ENCODE measurements at regions not wholly inside any gene's neighbourhood (a gene's known extent, or its start where the extent isn't known, plus 50 kb on each side); places are given as distances from the start of the nearest gene placed in this dataset.

DNA sequence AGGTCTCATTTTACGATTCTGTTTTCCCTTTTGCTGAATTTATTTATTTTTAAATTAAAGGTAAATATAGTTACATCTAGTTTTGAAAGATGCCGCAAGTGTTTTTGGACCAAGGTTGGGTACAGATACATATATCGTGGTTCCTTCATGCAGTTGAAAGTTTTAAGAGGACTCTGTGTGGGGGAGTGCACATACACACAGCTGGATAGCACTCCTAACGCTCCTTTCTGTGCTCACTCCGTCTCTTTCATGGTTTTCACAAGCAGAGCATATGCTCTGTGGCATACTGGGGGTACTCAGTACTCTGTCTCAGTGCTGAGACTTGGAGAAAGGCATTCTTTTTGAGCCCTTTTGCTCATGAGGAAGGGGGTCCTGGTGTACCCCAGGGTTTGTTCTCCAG lies 307.5 kb downstream of the DOCK8 start:
- Histone ChIP-seq H3K9me3 (no peaks in the 10 kb centered on the region), H3K36me3 (no peaks in the 10 kb centered on the region), H3K4me3 (no peak overlapping the region), H3K27me3 (peaks cover 0 to 6% of the 10 kb centered on the region in 2 donors), H3K27ac (no peak overlapping the region), H3K4me1 (no peaks in the 10 kb centered on the region)
- no peak for DNase-seq
- intact Hi-C loops (cut with DNase I) = no loop called here
- no peak for ATAC-seq
- TF ChIP-seq, protein P1, sequence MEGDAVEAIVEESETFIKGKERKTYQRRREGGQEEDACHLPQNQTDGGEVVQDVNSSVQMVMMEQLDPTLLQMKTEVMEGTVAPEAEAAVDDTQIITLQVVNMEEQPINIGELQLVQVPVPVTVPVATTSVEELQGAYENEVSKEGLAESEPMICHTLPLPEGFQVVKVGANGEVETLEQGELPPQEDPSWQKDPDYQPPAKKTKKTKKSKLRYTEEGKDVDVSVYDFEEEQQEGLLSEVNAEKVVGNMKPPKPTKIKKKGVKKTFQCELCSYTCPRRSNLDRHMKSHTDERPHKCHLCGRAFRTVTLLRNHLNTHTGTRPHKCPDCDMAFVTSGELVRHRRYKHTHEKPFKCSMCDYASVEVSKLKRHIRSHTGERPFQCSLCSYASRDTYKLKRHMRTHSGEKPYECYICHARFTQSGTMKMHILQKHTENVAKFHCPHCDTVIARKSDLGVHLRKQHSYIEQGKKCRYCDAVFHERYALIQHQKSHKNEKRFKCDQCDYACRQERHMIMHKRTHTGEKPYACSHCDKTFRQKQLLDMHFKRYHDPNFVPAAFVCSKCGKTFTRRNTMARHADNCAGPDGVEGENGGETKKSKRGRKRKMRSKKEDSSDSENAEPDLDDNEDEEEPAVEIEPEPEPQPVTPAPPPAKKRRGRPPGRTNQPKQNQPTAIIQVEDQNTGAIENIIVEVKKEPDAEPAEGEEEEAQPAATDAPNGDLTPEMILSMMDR (IDR thresholded peaks at IDR 0.05) = no peak
- 81% methylated on average over 5 of the region's 5 CpGs for WGBS (ENCODE audit: insufficient coverage, low coverage, low lambda C conversion rate, missing lambda C conversion rate)

- no peak for DNase-seq
- WGBS (ENCODE audit: insufficient coverage, low coverage, low lambda C conversion rate, missing lambda C conversion rate) = 64% methylated on average over 1 of the region's 1 CpG
- no peak overlapping the region for H3K27ac ChIP-seq
These were observed 308.0 kb downstream of the DOCK8 start for GRCh38 chr9:522658-523057.

DNA sequence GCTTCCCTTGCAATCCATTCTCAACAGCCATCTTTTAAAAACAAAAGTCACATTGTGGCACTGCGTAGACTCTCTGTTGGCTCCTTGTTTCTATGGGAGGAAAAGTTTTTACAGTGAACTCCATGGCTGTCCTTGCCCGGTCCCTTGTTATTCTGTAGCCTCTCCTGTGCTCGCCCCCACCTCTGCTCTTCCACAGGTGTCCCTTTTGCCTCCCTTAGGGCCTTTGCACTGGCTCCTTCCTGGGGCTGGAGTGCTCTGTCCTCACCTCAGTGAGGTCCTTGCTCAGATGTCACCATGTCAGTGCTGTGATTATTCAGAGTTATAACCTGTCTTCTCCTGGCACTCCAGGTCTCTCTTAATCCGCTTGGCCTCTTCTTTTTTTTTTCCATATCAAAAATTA lies 308.8 kb downstream of the DOCK8 start:
- H3K4me1 ChIP-seq = no peaks in the 10 kb centered on the region
- intact Hi-C loops (cut with DNase I) = no loop called here
- TF ChIP-seq POLR2A (IDR thresholded peaks at IDR 0.05) = no peak
- TF ChIP-seq, protein P1 (IDR thresholded peaks at IDR 0.05) = no peak
- no peak for ATAC-seq
- H3K27me3 ChIP-seq = peaks cover 0 to 4% of the 10 kb centered on the region in 2 donors
- DNase-seq = no peak
- no peak overlapping the region for H3K27ac ChIP-seq
- WGBS (ENCODE audit: insufficient coverage, low coverage, low lambda C conversion rate, missing lambda C conversion rate) = 80% methylated on average over 4 of the region's 4 CpGs
- H3K9me3 ChIP-seq = no peaks in the 10 kb centered on the region
- H3K36me3 ChIP-seq = no peaks in the 10 kb centered on the region
- H3K4me3 ChIP-seq = no peak overlapping the region

More at GRCh38 chr9:522658-523057, 308.0 kb downstream of the DOCK8 start:
- Histone ChIP-seq H3K4me1 (no peaks in the 10 kb centered on the region), H3K27me3 (peaks cover 0 to 6% of the 10 kb centered on the region in 2 donors), H3K9me3 (no peaks in the 10 kb centered on the region), H3K36me3 (no peaks in the 10 kb centered on the region), H3K4me3 (no peak overlapping the region)
- intact Hi-C loops (cut with DNase I) = no loop called here
- TF ChIP-seq, protein P1 (IDR thresholded peaks at IDR 0.05) = no peak
- no peak for TF ChIP-seq POLR2A (IDR thresholded peaks at IDR 0.05)
- no peak for ATAC-seq

DNA sequence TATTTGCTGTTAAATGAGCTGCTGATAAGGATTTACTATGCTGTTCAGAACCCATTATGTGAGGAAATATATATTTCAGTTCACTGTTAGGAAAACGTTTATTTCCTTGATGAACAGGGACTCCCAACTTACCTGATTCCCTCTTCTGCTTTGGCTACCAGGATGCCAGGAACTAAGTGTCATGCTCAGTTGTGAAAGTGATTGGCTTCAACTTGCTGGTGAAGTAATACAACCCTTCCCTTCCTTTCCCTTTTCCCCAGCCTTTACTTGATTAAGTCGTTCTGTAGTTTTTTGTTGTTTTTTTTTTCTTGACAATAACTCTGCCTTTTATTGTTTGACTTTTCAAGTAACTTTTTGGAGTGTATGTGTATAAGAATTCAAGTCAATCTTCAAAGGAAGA lies 309.3 kb downstream of the DOCK8 start:
- Histone ChIP-seq H3K4me3 (no peak overlapping the region), H3K9me3 (no peaks in the 10 kb centered on the region), H3K36me3 (no peaks in the 10 kb centered on the region), H3K27me3 (no peaks in the 10 kb centered on the region), H3K27ac (no peak overlapping the region), H3K4me1 (no peaks in the 10 kb centered on the region)
- intact Hi-C loops (cut with DNase I) = no loop called here
- DNase-seq (no peak), ATAC-seq (no peak)
- WGBS (ENCODE audit: insufficient coverage, low coverage, low lambda C conversion rate, missing lambda C conversion rate) = 25% methylated on average over 2 of the region's 2 CpGs
- TF ChIP-seq POLR2A (IDR thresholded peaks at IDR 0.05) = no peak
- TF ChIP-seq, protein P1 (IDR thresholded peaks at IDR 0.05) = no peak
